ENCODE measurements at regions not wholly inside any gene's neighbourhood (a gene's known extent, or its start where the extent isn't known, plus 50 kb on each side); places are given as distances from the start of the nearest gene placed in this dataset.

GRCh38 chr2:60309336-60309735, 244.1 kb downstream of the BCL11A start:
- Histone ChIP-seq H3K36me3 (ENCODE audit: low read depth) (no peaks in the 10 kb centered on the region), H3K4me1 (ENCODE audit: low read depth) (peaks cover 11% of the 10 kb centered on the region), H3K9me3 (no peaks in the 10 kb centered on the region), H3K4me3 (no peak overlapping the region)
- DNase-seq: no peak
- no peak for ATAC-seq
- TF ChIP-seq CTCF (IDR thresholded peaks at IDR 0.05): no peak
- intact Hi-C loops (cut with DNase I, micrococcal nuclease): no loop called here

- Histone ChIP-seq H3K4me1 (ENCODE audit: low read depth) (peaks cover 11% of the 10 kb centered on the region), H3K36me3 (ENCODE audit: low read depth) (no peaks in the 10 kb centered on the region), H3K4me3 (no peak overlapping the region), H3K9me3 (no peaks in the 10 kb centered on the region)
- ATAC-seq: peak; percentile 72
- intact Hi-C loops (cut with DNase I, micrococcal nuclease): no loop called here
- no peak for TF ChIP-seq CTCF (IDR thresholded peaks at IDR 0.05)
- DNase-seq: peak in 2 of 3 donors; percentile 37 to 43
Measured at GRCh38 chr2:60306267-60306861, 247.1 kb downstream of the BCL11A start.

GRCh38 chr2:60303680-60304079, 249.8 kb downstream of the BCL11A start:
- DNase-seq (no peak), ATAC-seq (peak; percentile 51)
- intact Hi-C loops (cut with DNase I, micrococcal nuclease): no loop called here
- H3K4me3 ChIP-seq: no peak overlapping the region
- no peak for TF ChIP-seq CTCF (IDR thresholded peaks at IDR 0.05)
- H3K36me3 ChIP-seq (ENCODE audit: low read depth): no peaks in the 10 kb centered on the region
- H3K4me1 ChIP-seq (ENCODE audit: low read depth): peaks cover 17% of the 10 kb centered on the region
- H3K9me3 ChIP-seq: no peaks in the 10 kb centered on the region

GRCh38 chr2:60302377-60303126, 250.9 kb downstream of the BCL11A start:
- ATAC-seq (no peak), DNase-seq (no peak)
- Histone ChIP-seq H3K4me3 (no peak overlapping the region), H3K9me3 (no peaks in the 10 kb centered on the region), H3K4me1 (ENCODE audit: low read depth) (peaks cover 21% of the 10 kb centered on the region), H3K36me3 (ENCODE audit: low read depth) (no peaks in the 10 kb centered on the region)
- intact Hi-C loops (cut with DNase I, micrococcal nuclease): no loop called here
- TF ChIP-seq CTCF (IDR thresholded peaks at IDR 0.05): no peak

- Histone ChIP-seq H3K4me1 (ENCODE audit: low read depth) (peaks cover 19% of the 10 kb centered on the region), H3K9me3 (no peaks in the 10 kb centered on the region), H3K36me3 (ENCODE audit: low read depth) (no peaks in the 10 kb centered on the region), H3K4me3 (no peak overlapping the region)
- DNase-seq (no peak), ATAC-seq (no peak)
- TF ChIP-seq CTCF (IDR thresholded peaks at IDR 0.05): no peak
- intact Hi-C loops (cut with DNase I, micrococcal nuclease): no loop called here
Measured at GRCh38 chr2:60301726-60302125, 251.7 kb downstream of the BCL11A start.
